ENCODE measurements at regions not wholly inside any gene's neighbourhood (a gene's known extent, or its start where the extent isn't known, plus 50 kb on each side); places are given as distances from the start of the nearest gene placed in this dataset.

DNA sequence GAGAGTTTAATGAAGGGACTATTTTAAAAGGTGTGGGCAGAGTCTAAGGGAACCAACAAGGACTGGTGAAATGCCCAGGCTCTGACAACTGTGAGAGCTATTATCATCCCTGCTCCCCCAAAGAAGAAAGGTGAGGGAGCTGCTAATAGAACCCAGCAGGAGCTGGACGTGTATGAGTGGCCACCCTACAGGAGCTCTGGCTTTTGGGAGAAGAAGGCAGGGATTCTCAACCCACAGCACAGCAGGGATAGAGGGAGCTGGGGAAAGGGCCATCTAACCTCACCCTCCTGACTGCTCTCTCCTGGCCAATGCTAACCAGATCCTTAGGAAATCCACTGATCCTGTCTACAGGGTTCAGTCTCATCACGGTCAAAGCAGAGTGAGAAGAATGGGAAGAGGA is 57.1 kb downstream of the GRIN2B start:
- Histone ChIP-seq H3F3A (ENCODE audit: low read length, unreplicated experiment) (no peaks in the 10 kb centered on the region), H3K4me1 (ENCODE audit: insufficient read depth, low read length) (no peaks in the 10 kb centered on the region), H3K27ac (ENCODE audit: low read length) (no peak overlapping the region), H3K4me3 (ENCODE audit: low read length) (no peak overlapping the region), H3K4me2 (ENCODE audit: low read length) (no peak overlapping the region), H3K79me2 (ENCODE audit: low read length) (no peaks in the 10 kb centered on the region), H3K36me3 (ENCODE audit: low read depth, low read length) (no peaks in the 10 kb centered on the region), H4K20me1 (ENCODE audit: low read length) (no peaks in the 10 kb centered on the region), H3K9me2 (replicated peaks; ENCODE audit: low read length) (no peaks in the 10 kb centered on the region), H3K9ac (ENCODE audit: low read length) (no peak overlapping the region), H2AFZ (ENCODE audit: low read length) (no peak overlapping the region), H3K27me3 (ENCODE audit: low read length) (peaks cover 28% of the 10 kb centered on the region), H3K9me3 (ENCODE audit: low read length) (no peaks in the 10 kb centered on the region)
- CTCF ChIA-PET, result no interaction called here
- POLR2A ChIA-PET (ENCODE audit: unreplicated experiment), result no interaction called here
- intact Hi-C loops (cut with micrococcal nuclease), result no loop called here
- BruUV-seq (replicated peaks), result no TSS peak
- no peak for DNase-seq
- no peak for ATAC-seq
- TF ChIP-seq, protein P1, sequence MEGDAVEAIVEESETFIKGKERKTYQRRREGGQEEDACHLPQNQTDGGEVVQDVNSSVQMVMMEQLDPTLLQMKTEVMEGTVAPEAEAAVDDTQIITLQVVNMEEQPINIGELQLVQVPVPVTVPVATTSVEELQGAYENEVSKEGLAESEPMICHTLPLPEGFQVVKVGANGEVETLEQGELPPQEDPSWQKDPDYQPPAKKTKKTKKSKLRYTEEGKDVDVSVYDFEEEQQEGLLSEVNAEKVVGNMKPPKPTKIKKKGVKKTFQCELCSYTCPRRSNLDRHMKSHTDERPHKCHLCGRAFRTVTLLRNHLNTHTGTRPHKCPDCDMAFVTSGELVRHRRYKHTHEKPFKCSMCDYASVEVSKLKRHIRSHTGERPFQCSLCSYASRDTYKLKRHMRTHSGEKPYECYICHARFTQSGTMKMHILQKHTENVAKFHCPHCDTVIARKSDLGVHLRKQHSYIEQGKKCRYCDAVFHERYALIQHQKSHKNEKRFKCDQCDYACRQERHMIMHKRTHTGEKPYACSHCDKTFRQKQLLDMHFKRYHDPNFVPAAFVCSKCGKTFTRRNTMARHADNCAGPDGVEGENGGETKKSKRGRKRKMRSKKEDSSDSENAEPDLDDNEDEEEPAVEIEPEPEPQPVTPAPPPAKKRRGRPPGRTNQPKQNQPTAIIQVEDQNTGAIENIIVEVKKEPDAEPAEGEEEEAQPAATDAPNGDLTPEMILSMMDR (conservative IDR thresholded peaks at IDR 0.05; ENCODE audit: low read depth, low read length), result no peak
- TF ChIP-seq EZH2 (IDR thresholded peaks at IDR 0.05; ENCODE audit: low read length, unreplicated experiment), result no peak
- no peak for TF ChIP-seq EZH2phosphoT487 (IDR thresholded peaks at IDR 0.05; ENCODE audit: borderline replicate concordance, low read length)

DNA sequence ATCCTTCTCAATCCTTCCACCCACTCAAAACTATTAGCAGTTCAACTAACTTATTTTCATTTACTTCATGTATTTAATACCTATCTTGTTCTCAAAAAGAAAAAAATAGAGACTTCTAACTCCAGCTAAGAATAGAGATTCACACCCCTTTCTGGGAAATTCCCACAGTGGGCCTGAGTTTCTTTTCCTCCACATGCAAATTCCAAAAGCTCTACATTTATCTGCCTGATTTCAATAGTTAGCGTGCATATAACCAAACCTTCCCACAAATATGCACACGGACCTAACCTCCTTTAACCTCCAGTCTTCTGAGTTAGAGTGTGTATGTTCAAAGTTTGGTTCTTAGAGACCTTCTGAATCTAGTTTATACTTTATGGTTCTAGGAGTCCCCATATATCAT is 62.5 kb downstream of the GRIN2B start:
- H3K27me3 ChIP-seq (ENCODE audit: low read length), result 0 out of 2 replicates have a peak, but pooled peaks cover 13% of the 10 kb centered on the region
- ChIA-PET CTCF (no interaction called here), POLR2A (ENCODE audit: unreplicated experiment) (no interaction called here)
- no peaks in the 10 kb centered on the region for H4K20me1 ChIP-seq (ENCODE audit: low read length)
- no peak overlapping the region for H3K4me3 ChIP-seq (ENCODE audit: low read length)
- H3K9me3 ChIP-seq (ENCODE audit: low read length), result no peaks in the 10 kb centered on the region
- H3K27ac ChIP-seq (ENCODE audit: low read length), result no peak overlapping the region
- no peak for DNase-seq
- H3K4me1 ChIP-seq (ENCODE audit: insufficient read depth, low read length), result no peaks in the 10 kb centered on the region
- no peaks in the 10 kb centered on the region for H3K79me2 ChIP-seq (ENCODE audit: low read length)
- TF ChIP-seq, protein P1 (conservative IDR thresholded peaks at IDR 0.05; ENCODE audit: low read depth, low read length), result no peak
- TF ChIP-seq EZH2phosphoT487 (IDR thresholded peaks at IDR 0.05; ENCODE audit: borderline replicate concordance, low read length) (no peak), EZH2 (IDR thresholded peaks at IDR 0.05; ENCODE audit: low read length, unreplicated experiment) (no peak)
- no peaks in the 10 kb centered on the region for H3K9me2 ChIP-seq (replicated peaks; ENCODE audit: low read length)
- H3K36me3 ChIP-seq (ENCODE audit: low read depth, low read length), result no peaks in the 10 kb centered on the region
- no peak overlapping the region for H3K4me2 ChIP-seq (ENCODE audit: low read length)
- H3K9ac ChIP-seq (ENCODE audit: low read length), result no peak overlapping the region
- no TSS peak for BruUV-seq (replicated peaks)
- intact Hi-C loops (cut with micrococcal nuclease), result no loop called here
- ATAC-seq, result no peak
- no peak overlapping the region for H2AFZ ChIP-seq (ENCODE audit: low read length)
- no peaks in the 10 kb centered on the region for H3F3A ChIP-seq (ENCODE audit: low read length, unreplicated experiment)

DNA sequence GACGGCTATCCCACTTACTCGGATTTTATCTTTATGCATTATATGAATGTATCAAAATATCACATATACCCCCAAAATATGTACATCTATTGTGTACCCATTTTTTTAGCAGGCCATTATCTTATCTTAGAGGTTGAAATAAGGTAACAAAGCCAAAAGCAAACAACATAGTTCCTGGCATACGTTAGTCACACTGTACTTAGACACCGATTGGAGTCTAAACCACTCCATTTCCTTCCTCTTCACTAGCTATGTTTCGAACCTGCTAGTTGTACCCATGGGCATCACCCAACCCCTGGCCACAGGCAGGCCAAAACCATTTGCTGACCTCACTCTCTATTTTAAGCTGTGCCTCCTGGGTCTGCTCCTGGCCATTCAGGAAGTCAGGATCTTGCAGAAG is 66.3 kb downstream of the GRIN2B start:
- Histone ChIP-seq H3K4me1 (ENCODE audit: insufficient read depth, low read length) (no peaks in the 10 kb centered on the region), H3F3A (ENCODE audit: low read length, unreplicated experiment) (no peaks in the 10 kb centered on the region), H3K79me2 (ENCODE audit: low read length) (no peaks in the 10 kb centered on the region), H3K9ac (ENCODE audit: low read length) (no peak overlapping the region), H4K20me1 (ENCODE audit: low read length) (no peaks in the 10 kb centered on the region), H3K36me3 (ENCODE audit: low read depth, low read length) (no peaks in the 10 kb centered on the region), H3K27ac (ENCODE audit: low read length) (no peak overlapping the region), H3K4me2 (ENCODE audit: low read length) (no peak overlapping the region), H3K4me3 (ENCODE audit: low read length) (no peak overlapping the region), H3K9me2 (replicated peaks; ENCODE audit: low read length) (no peaks in the 10 kb centered on the region), H2AFZ (ENCODE audit: low read length) (no peak overlapping the region), H3K27me3 (ENCODE audit: low read length) (peaks cover 37% of the 10 kb centered on the region), H3K9me3 (ENCODE audit: low read length) (no peaks in the 10 kb centered on the region)
- DNase-seq (no peak), ATAC-seq (no peak)
- ChIA-PET POLR2A (ENCODE audit: unreplicated experiment) (no interaction called here), CTCF (no interaction called here)
- intact Hi-C loops (cut with micrococcal nuclease), result no loop called here
- TF ChIP-seq EZH2 (IDR thresholded peaks at IDR 0.05; ENCODE audit: low read length, unreplicated experiment), result no peak
- TF ChIP-seq, protein P1 (conservative IDR thresholded peaks at IDR 0.05; ENCODE audit: low read depth, low read length), result no peak
- no peak for TF ChIP-seq EZH2phosphoT487 (IDR thresholded peaks at IDR 0.05; ENCODE audit: borderline replicate concordance, low read length)
- no TSS peak for BruUV-seq (replicated peaks)
